PC-9 (cell line): ENCODE measurements at regions not wholly inside any gene's neighbourhood (a gene's known extent, or its start where the extent isn't known, plus 50 kb on each side); places are given as distances from the start of the nearest gene placed in this dataset.

ENCODE experiments used
- BruUV-seq: library from RNA; stranded (reverse); fragments of 400-500 nt; replicated peaks from 2 replicates; lab custom pipeline; 2021; lab: Mats Ljungman, UMichigan
- CTCF ChIA-PET: fragments of 300-600 bp; sonication (Branson Sonifier 250); formaldehyde crosslinking; loops from one replicate; lab custom pipeline; 2022; ENCODE audit warnings: antibody characterized with exemption; lab: Charles Lee
- POLR2A ChIA-PET: fragments of 300-600 bp; sonication (Branson Sonifier 250); formaldehyde crosslinking; loops from one replicate; lab custom pipeline; 2022; ENCODE audit warnings: antibody characterized with exemption; ENCODE audit not compliant: unreplicated experiment; lab: Charles Lee
- DNase-seq, 2 experiments: peaks; one replicate each; pipeline versions ENCODE4 v3.0.0 to v3.0.0-alpha.2; 2015 to 2022; ENCODE audit warnings: mixed read lengths in 1 of 2
- H2AFZ ChIP-seq: fragments of 200-600 bp; sonication (generic); 2 replicates; pipeline ENCODE4 v1.8.1; 2017; ENCODE audit warnings: antibody characterized with exemption
- H3F3A ChIP-seq: fragments of 200-600 bp; sonication (generic); 2 replicates; pipeline ENCODE4 v1.8.1; 2017; ENCODE audit warnings: antibody characterized with exemption, mild to moderate bottlenecking, low read depth; ENCODE audit not compliant: insufficient read depth
- H3K27ac ChIP-seq: fragments of 200-600 bp; sonication (generic); 2 replicates; pipeline ENCODE4 v1.6.1; 2016; ENCODE audit warnings: mixed run types
- H3K27me3 ChIP-seq: fragments of 200-600 bp; sonication (generic); 2 replicates; pipeline ENCODE4 v1.6.1; 2016; ENCODE audit warnings: low read depth, mixed run types; ENCODE audit not compliant: insufficient read depth
- H3K36me3 ChIP-seq: fragments of 200-600 bp; sonication (generic); 2 replicates; pipeline ENCODE4 v1.6.1; 2016; ENCODE audit warnings: low read depth, mixed run types
- H3K4me1 ChIP-seq: fragments of 200-600 bp; sonication (generic); replicated peaks from 2 replicates; pipeline ENCODE4 v1.6.1; 2016; ENCODE audit warnings: mixed run types; ENCODE audit not compliant: insufficient read depth
- H3K4me2 ChIP-seq: fragments of 200-600 bp; sonication (generic); 2 replicates; pipeline ENCODE4 v1.6.1; 2017; ENCODE audit warnings: mixed run types
- H3K4me3 ChIP-seq: fragments of 200-600 bp; sonication (generic); 2 replicates; pipeline ENCODE4 v1.6.1; 2016; ENCODE audit warnings: mixed run types
- H3K79me2 ChIP-seq: fragments of 200-600 bp; sonication (generic); 2 replicates; pipeline ENCODE4 v1.6.1; 2017; ENCODE audit warnings: low read depth, mixed run types
- H3K9me2 ChIP-seq: fragments of 200-600 bp; sonication (generic); 2 replicates; pipeline ENCODE4 v1.8.1; 2017; ENCODE audit warnings: mild to moderate bottlenecking; ENCODE audit not compliant: insufficient read depth
- H3K9me3 ChIP-seq: fragments of 200-600 bp; sonication (generic); 2 replicates; pipeline ENCODE4 v1.8.1; 2016; ENCODE audit warnings: low read depth; ENCODE audit not compliant: insufficient read depth
- H4K20me1 ChIP-seq: fragments of 200-600 bp; sonication (generic); 2 replicates; pipeline ENCODE4 v1.8.1; 2017; ENCODE audit not compliant: insufficient read depth
- EZH2 ChIP-seq: fragments of 200-600 bp; sonication (generic); IDR thresholded peaks from 2 replicates; pipeline ENCODE4 v1.8.0; 2017; ENCODE audit warnings: antibody characterized with exemption, low read depth
- intact Hi-C: fragments of 100-400 bp; cut with micrococcal nuclease; formaldehyde crosslinking; loops from one replicate; pipeline ENCODE4 v1.10.0; 2022; ENCODE audit not compliant: unreplicated experiment
- TF ChIP-seq, protein P1 (sequence below): fragments of 200-600 bp; sonication (generic); conservative IDR thresholded peaks from 2 replicates; pipeline ENCODE4 v1.6.1; 2017; ENCODE audit warnings: mixed run types, antibody characterized with exemption, mild to moderate bottlenecking, moderate library complexity

GRCh38 chr6:1143655-1144054, 168.2 kb upstream of the FOXQ1 start:
- CTCF ChIA-PET, result no interaction called here
- no peak overlapping the region for H3K4me2 ChIP-seq

GRCh38 chr6:1139155-1139890, 172.6 kb upstream of the FOXQ1 start:
- no peaks in the 10 kb centered on the region for H3K4me1 ChIP-seq
- POLR2A ChIA-PET, result interaction anchor here (0.6 kb wide), 1 partner anchor 44 kb away, joined by 5 read pairs; no protein-coding TSS in a partner anchor
- no peak overlapping the region for H3K4me3 ChIP-seq
- no peak overlapping the region for H3K27ac ChIP-seq
- no peak overlapping the region for H2AFZ ChIP-seq
- H3F3A ChIP-seq, result no peaks in the 10 kb centered on the region
- no peaks in the 10 kb centered on the region for H4K20me1 ChIP-seq
- TF ChIP-seq EZH2, result no peak
- TF ChIP-seq, protein P1, sequence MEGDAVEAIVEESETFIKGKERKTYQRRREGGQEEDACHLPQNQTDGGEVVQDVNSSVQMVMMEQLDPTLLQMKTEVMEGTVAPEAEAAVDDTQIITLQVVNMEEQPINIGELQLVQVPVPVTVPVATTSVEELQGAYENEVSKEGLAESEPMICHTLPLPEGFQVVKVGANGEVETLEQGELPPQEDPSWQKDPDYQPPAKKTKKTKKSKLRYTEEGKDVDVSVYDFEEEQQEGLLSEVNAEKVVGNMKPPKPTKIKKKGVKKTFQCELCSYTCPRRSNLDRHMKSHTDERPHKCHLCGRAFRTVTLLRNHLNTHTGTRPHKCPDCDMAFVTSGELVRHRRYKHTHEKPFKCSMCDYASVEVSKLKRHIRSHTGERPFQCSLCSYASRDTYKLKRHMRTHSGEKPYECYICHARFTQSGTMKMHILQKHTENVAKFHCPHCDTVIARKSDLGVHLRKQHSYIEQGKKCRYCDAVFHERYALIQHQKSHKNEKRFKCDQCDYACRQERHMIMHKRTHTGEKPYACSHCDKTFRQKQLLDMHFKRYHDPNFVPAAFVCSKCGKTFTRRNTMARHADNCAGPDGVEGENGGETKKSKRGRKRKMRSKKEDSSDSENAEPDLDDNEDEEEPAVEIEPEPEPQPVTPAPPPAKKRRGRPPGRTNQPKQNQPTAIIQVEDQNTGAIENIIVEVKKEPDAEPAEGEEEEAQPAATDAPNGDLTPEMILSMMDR, result no peak
- CTCF ChIA-PET, result no interaction called here
- intact Hi-C loops, result no loop called here
- no peaks in the 10 kb centered on the region for H3K36me3 ChIP-seq
- no peaks in the 10 kb centered on the region for H3K27me3 ChIP-seq
- H3K9me3 ChIP-seq, result no peaks in the 10 kb centered on the region
- H3K9me2 ChIP-seq, result no peaks in the 10 kb centered on the region
- no TSS peak for BruUV-seq
- H3K79me2 ChIP-seq, result no peaks in the 10 kb centered on the region
- H3K4me2 ChIP-seq, result no peak overlapping the region
- no peak for DNase-seq

More at GRCh38 chr6:1143655-1144054, 168.2 kb upstream of the FOXQ1 start:
- no peaks in the 10 kb centered on the region for H3K4me1 ChIP-seq
- POLR2A ChIA-PET, result no interaction called here
- H3K79me2 ChIP-seq, result no peaks in the 10 kb centered on the region
- TF ChIP-seq, protein P1, result no peak
- no peak for TF ChIP-seq EZH2
- H3K27ac ChIP-seq, result no peak overlapping the region
- H2AFZ ChIP-seq, result no peak overlapping the region
- no TSS peak for BruUV-seq
- H3K27me3 ChIP-seq, result no peaks in the 10 kb centered on the region
- no peaks in the 10 kb centered on the region for H3F3A ChIP-seq
- H3K9me2 ChIP-seq, result no peaks in the 10 kb centered on the region
- H3K4me3 ChIP-seq, result no peak overlapping the region
- no peaks in the 10 kb centered on the region for H3K9me3 ChIP-seq
- intact Hi-C loops, result no loop called here
- no peak for DNase-seq
- H3K36me3 ChIP-seq, result no peaks in the 10 kb centered on the region
- no peaks in the 10 kb centered on the region for H4K20me1 ChIP-seq

- no peaks in the 10 kb centered on the region for H3K36me3 ChIP-seq
- no peak for TF ChIP-seq EZH2
- TF ChIP-seq, protein P1, result no peak
- no peak overlapping the region for H3K27ac ChIP-seq
- CTCF ChIA-PET, result no interaction called here
- no peaks in the 10 kb centered on the region for H3K9me2 ChIP-seq
- no peaks in the 10 kb centered on the region for H3K27me3 ChIP-seq
- POLR2A ChIA-PET, result no interaction called here
- H3K9me3 ChIP-seq, result no peaks in the 10 kb centered on the region
- BruUV-seq, result no TSS peak
- H2AFZ ChIP-seq, result no peak overlapping the region
- H3K4me1 ChIP-seq, result no peaks in the 10 kb centered on the region
- H3K4me2 ChIP-seq, result no peak overlapping the region
- H3F3A ChIP-seq, result no peaks in the 10 kb centered on the region
- no peak overlapping the region for H3K4me3 ChIP-seq
- H4K20me1 ChIP-seq, result no peaks in the 10 kb centered on the region
- no peak for DNase-seq
- intact Hi-C loops, result no loop called here
- no peaks in the 10 kb centered on the region for H3K79me2 ChIP-seq
Measured at GRCh38 chr6:1137849-1138248, 174.0 kb upstream of the FOXQ1 start.
